B cell (primary cell): ENCODE measurements at regions not wholly inside any gene's neighbourhood (a gene's known extent, or its start where the extent isn't known, plus 50 kb on each side); places are given as distances from the start of the nearest gene placed in this dataset.

ENCODE experiments used
- ATAC-seq: fragments of 200-7000 bp; cut with Tn5 transposase; one replicate; pipeline ENCODE4 v1.10.0; 2021; ENCODE audit warnings: low read depth, mild to moderate bottlenecking, moderate number of reproducible peaks, moderate library complexity
- CTCF ChIA-PET: fragments of 350-600 bp; sonication (Branson Sonifier 250); formaldehyde crosslinking; loops from one replicate; lab custom pipeline; 2021; ENCODE audit warnings: antibody characterized with exemption, inconsistent platforms; lab: Charles Lee
- POLR2A ChIA-PET: fragments of 350-600 bp; sonication (Branson Sonifier 250); formaldehyde crosslinking; loops from one replicate; lab custom pipeline; 2021; ENCODE audit warnings: antibody characterized with exemption; lab: Charles Lee
- DNase-seq: peaks from one replicate; pipeline ENCODE4 v3.0.0; 2013
- H2AFZ ChIP-seq: 2 replicates; pipeline ENCODE4 v1.6.1; 2012; ENCODE audit warnings: mild to moderate bottlenecking, low read depth, low read length; ENCODE audit not compliant: insufficient read depth, poor library complexity, severe bottlenecking
- H3K27ac ChIP-seq, 2 donors: 1 replicate in 1 of 2; 2 replicates in 1 of 2; pipeline ENCODE4 v1.5.1; 2012 to 2013; ENCODE audit warnings: low read length in 2 of 2, mild to moderate bottlenecking in 2 of 2, moderate library complexity in 1 of 2
- H3K27me3 ChIP-seq, 4 experiments: fragments of 200-600 bp in 1 of 4; sonication (generic) in 1 of 4; replicated peaks in 1 of 4; 1 replicate in 2 of 4; 2 replicates in 2 of 4; pipeline versions ENCODE4 v1.6.1 to v1.7.0; 2013 to 2016; ENCODE audit warnings: low read length in 3 of 4, mild to moderate bottlenecking in 2 of 4, mixed read lengths in 1 of 4, moderate library complexity in 1 of 4; ENCODE audit not compliant: insufficient read depth in 4 of 4, control insufficient read depth in 3 of 4; ENCODE audit errors: control extremely low read depth in 1 of 4
- H3K36me3 ChIP-seq, 2 experiments: replicated peaks in 1 of 2; 1 replicate in 1 of 2; 2 replicates in 1 of 2; pipeline versions ENCODE4 v1.6.1 to v1.7.1; 2013; ENCODE audit warnings: low read length in 1 of 2; ENCODE audit not compliant: insufficient read depth in 2 of 2, control insufficient read depth in 1 of 2; ENCODE audit errors: control extremely low read depth in 1 of 2, extremely low read depth in 1 of 2
- H3K4me1 ChIP-seq, 2 donors: fragments of 200-600 bp in 1 of 2; sonication (generic) in 1 of 2; 1 replicate in 1 of 2; 2 replicates in 1 of 2; pipeline versions ENCODE4 v1.5.1 to v1.6.1; 2013 to 2017; ENCODE audit warnings: low read length in 2 of 2; ENCODE audit not compliant: control insufficient read depth in 2 of 2, insufficient read depth in 2 of 2
- H3K4me2 ChIP-seq: replicated peaks from 2 replicates; pipeline ENCODE3; 2012; ENCODE audit warnings: mild to moderate bottlenecking, low read depth, low read length; ENCODE audit not compliant: poor library complexity, severe bottlenecking
- H3K4me3 ChIP-seq, 5 experiments: fragments of 200-600 bp in 1 of 5; sonication (generic) in 1 of 5; 1 replicate in 3 of 5; 2 replicates in 2 of 5; pipeline versions ENCODE4 v1.5.1 to v1.7.0; 2011 to 2016; ENCODE audit warnings: low read length in 4 of 5, mild to moderate bottlenecking in 4 of 5, low read depth in 2 of 5, control low read depth in 1 of 5, moderate library complexity in 1 of 5; ENCODE audit not compliant: insufficient read depth in 1 of 5; ENCODE audit errors: control extremely low read depth in 1 of 5, extremely low read depth in 1 of 5
- H3K79me2 ChIP-seq: fragments of 200-600 bp; sonication (generic); one replicate; pipeline ENCODE4 v1.6.0; 2016; ENCODE audit warnings: low read length; ENCODE audit not compliant: control insufficient read depth, insufficient read depth
- H3K9ac ChIP-seq: fragments of 200-600 bp; sonication (generic); 2 replicates; pipeline ENCODE4 v1.6.1; 2017; ENCODE audit warnings: mild to moderate bottlenecking, low read length, moderate library complexity
- H3K9me3 ChIP-seq, 3 donors: one replicate each; pipeline versions ENCODE4 v1.6.1 to v1.7.1; 2013; ENCODE audit warnings: low read length in 2 of 3; ENCODE audit not compliant: control insufficient read depth in 2 of 3, insufficient read depth in 1 of 3; ENCODE audit errors: control extremely low read depth in 1 of 3
- H4K20me1 ChIP-seq: 2 replicates; pipeline ENCODE4 v1.6.0; 2012; ENCODE audit warnings: mild to moderate bottlenecking, low read length; ENCODE audit not compliant: insufficient read depth, control insufficient read depth, poor library complexity, severe bottlenecking
- H3K27ac Mint-ChIP-seq: one replicate; pipeline ENCODE4 v1.8.0; 2021; ENCODE audit warnings: mixed read lengths
- H3K27me3 Mint-ChIP-seq: one replicate; pipeline ENCODE4 v1.8.0; 2021; ENCODE audit warnings: mixed read lengths
- H3K4me1 Mint-ChIP-seq: one replicate; pipeline ENCODE4 v1.8.0; 2021; ENCODE audit warnings: mixed read lengths
- H3K4me3 Mint-ChIP-seq: one replicate; pipeline ENCODE4 v1.8.0; 2021; ENCODE audit warnings: mixed read lengths
- H3K9me3 Mint-ChIP-seq: one replicate; pipeline ENCODE4 v1.8.0; 2022; ENCODE audit warnings: mixed read lengths; ENCODE audit not compliant: insufficient read depth
- CTCF ChIP-seq: fragments of 200-600 bp; IDR thresholded peaks from one replicate; pipeline ENCODE4 v1.8.0; 2022; ENCODE audit warnings: antibody characterized with exemption, mild to moderate bottlenecking
- EZH2 ChIP-seq: IDR thresholded peaks from 2 replicates; pipeline ENCODE4 v1.6.1; 2012; ENCODE audit warnings: borderline replicate concordance, low read depth, mild to moderate bottlenecking, moderate library complexity, low read length; ENCODE audit not compliant: insufficient read depth, poor library complexity, severe bottlenecking
- WGBS: methylation state at CpG from one replicate; pipeline ENCODE4 v1.1.5; 2013; ENCODE audit warnings: missing lambda C conversion rate; ENCODE audit not compliant: insufficient coverage; 5-methylcytosine and 5-hydroxymethylcytosine counted together
- intact Hi-C: fragments of 100-400 bp; cut with micrococcal nuclease; formaldehyde crosslinking; loops from one replicate; pipeline ENCODE4 v1.10.0; 2022

DNA sequence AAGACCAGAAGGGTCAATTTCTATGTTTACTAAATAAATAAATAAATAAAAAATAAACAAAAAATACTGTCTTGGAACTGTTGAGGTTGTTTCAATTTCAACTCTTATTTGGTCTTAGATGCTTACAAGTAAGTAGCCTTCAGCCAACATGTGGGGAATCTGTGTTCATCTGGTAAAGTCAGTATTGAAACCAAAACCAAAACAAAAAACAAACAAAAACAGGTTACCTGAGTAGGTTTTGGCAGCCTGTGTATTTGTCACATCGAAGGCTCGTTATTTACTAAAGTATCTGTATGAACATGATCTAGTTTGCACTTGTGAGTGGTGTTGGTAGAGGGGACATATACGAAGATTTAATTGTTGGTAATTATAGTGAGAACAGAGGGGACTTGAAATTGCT is 471.5 kb downstream of the SLITRK5 start:
- Mint-ChIP-seq H3K4me3 (no peak overlapping the region), H3K9me3 (peaks cover 3% of the 10 kb centered on the region), H3K27ac (no peak overlapping the region), H3K4me1 (no peaks in the 10 kb centered on the region), H3K27me3 (no peaks in the 10 kb centered on the region)
- ChIA-PET POLR2A (no interaction called here), CTCF (no interaction called here)
- no peak overlapping the region for H3K27ac ChIP-seq
- intact Hi-C loops, result no loop called here
- DNase-seq, result no peak
- no peak overlapping the region for H3K4me3 ChIP-seq
- no peaks in the 10 kb centered on the region for H3K27me3 ChIP-seq
- WGBS, result 86% methylated on average over 3 of the region's 3 CpGs
- H3K4me2 ChIP-seq, result no peak overlapping the region
- no peaks in the 10 kb centered on the region for H3K9me3 ChIP-seq
- H4K20me1 ChIP-seq, result no peaks in the 10 kb centered on the region
- no peaks in the 10 kb centered on the region for H3K4me1 ChIP-seq
- TF ChIP-seq EZH2, result no peak
- TF ChIP-seq CTCF, result no peak
- H2AFZ ChIP-seq, result no peak overlapping the region
- H3K36me3 ChIP-seq, result no peaks in the 10 kb centered on the region
- ATAC-seq, result no peak
- H3K79me2 ChIP-seq, result no peaks in the 10 kb centered on the region
- H3K9ac ChIP-seq, result no peak overlapping the region

GRCh38 chr13:88144580-88144979 is 473.4 kb downstream of the SLITRK5 start:
- POLR2A ChIA-PET, result no interaction called here
- intact Hi-C loops, result no loop called here
- Mint-ChIP-seq H3K4me1 (no peaks in the 10 kb centered on the region), H3K27me3 (no peaks in the 10 kb centered on the region), H3K27ac (no peak overlapping the region), H3K4me3 (no peak overlapping the region), H3K9me3 (peaks cover 3% of the 10 kb centered on the region)
- Histone ChIP-seq H3K9ac (no peak overlapping the region), H3K9me3 (no peaks in the 10 kb centered on the region), H3K36me3 (no peaks in the 10 kb centered on the region), H3K79me2 (no peaks in the 10 kb centered on the region), H3K4me1 (no peaks in the 10 kb centered on the region), H3K4me3 (no peak overlapping the region), H3K4me2 (no peak overlapping the region), H2AFZ (no peak overlapping the region), H3K27ac (no peak overlapping the region), H4K20me1 (no peaks in the 10 kb centered on the region), H3K27me3 (no peaks in the 10 kb centered on the region)
- WGBS, result 98% methylated on average over 5 of the region's 8 CpGs
- TF ChIP-seq EZH2, result no peak
- no peak for TF ChIP-seq CTCF
- DNase-seq (no peak), ATAC-seq (no peak)
- CTCF ChIA-PET, result no interaction called here
